CD4-positive, alpha-beta T cell treated with Interleukin-4 for 1 hour (primary cell): ENCODE measurements at regions not wholly inside any gene's neighbourhood (a gene's known extent, or its start where the extent isn't known, plus 50 kb on each side); places are given as distances from the start of the nearest gene placed in this dataset.

Experiments
- DNase-seq, 2 donors: peaks; one replicate each; pipeline ENCODE4 v3.0.0-alpha.2; 2020 to 2022

GRCh38 chr20:60453388-60454246 lies 495.4 kb downstream of the CDH26 start:
- no peak for DNase-seq

GRCh38 chr20:60454491-60454890 lies 496.3 kb downstream of the CDH26 start:
- DNase-seq, result no peak

DNA sequence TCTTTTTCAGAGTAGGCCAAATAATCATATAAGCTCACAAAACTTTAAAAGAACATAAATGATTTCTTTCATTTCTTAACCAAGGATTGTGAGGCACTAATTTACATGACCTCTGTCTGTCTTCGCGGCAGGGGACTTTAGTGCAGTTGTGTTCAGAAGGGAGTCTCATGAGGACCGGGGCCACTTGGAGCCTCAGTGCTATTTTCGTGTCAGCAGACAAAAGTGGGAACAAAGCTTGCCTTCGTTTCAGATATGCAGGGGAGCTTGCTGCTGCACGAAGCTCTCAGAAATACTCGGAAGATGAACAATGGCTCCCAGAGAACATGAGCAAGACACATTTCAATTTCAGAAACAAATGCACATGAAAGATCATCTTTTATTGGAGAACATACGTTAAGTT lies 497.0 kb downstream of the CDH26 start:
- DNase-seq, result no peak

- no peak for DNase-seq
Measured at GRCh38 chr20:60459212-60459611, 501.0 kb downstream of the CDH26 start.

DNA sequence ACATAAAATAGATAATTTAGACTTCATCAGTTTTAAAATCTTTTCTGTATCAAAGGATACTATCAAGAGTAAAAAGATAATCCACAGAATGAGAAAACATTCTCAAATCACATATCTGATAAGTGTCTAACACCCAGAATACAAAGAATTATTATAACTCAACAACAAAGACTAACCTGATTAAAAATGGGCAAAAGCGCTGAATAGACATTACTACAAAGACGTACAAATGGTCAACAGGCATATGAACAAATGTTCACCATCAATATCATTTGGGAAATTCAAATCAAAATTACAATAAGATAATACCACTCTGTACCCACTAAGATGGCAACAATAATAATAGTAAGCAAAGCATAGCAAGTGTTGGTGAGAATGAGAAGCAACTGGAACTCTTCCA lies 503.8 kb downstream of the CDH26 start:
- no peak for DNase-seq

- no peak for DNase-seq
Measured at GRCh38 chr20:60463798-60464197, 505.6 kb downstream of the CDH26 start.

DNA sequence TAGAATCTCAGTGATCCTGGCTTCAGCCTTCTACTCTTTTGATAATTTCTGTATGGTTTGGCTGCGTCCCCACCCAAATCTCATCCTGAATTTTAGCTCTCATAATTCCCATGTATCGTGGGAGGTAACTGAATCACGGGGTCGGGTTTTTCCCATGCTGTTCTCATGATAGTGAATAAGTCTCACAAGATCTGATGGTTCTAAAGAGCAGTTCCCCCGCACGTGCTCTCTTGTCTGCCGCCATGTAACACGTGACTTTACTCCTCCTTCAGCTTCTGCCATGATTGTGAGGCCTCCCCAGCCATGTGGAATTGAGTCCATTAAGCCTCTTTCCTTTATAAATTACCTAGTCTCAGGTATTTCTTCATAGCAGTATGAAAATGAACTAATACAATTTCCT lies 507.2 kb downstream of the CDH26 start:
- DNase-seq, result no peak

DNA sequence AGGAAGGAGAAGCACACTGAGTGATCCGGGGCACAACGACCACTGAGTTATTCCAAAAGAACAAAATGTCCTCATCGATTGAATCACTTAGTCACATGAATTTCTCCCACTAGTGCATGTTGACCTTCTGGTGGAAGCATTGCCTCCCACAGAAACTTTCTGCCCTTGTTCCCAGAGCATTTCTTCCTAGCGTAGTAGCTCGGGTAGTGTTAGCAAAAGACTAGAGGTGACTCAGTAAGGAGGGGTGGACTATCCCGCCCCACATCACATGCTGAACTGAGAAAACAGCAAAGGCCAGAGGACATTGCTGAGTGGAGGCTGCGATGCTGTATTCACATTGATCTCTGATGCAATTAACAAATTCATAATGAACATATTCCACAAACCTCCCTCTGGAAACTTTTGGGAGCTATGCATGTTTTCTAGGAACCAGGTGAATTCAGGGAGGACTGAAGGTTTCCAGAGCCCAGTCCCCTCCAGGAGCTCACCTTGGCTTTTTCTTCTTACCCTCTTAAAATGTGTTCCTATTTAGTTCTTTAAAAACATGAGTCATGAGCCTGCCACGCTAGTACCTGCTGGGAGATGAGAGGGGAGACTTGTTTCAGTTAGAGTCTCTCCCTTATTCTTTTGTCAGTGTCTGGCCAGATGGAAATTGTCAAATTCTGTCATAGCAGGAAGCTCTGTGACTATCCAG lies 507.9 kb downstream of the CDH26 start:
- DNase-seq, result no peak

- no peak for DNase-seq
Measured at GRCh38 chr20:60466687-60467022, 508.4 kb downstream of the CDH26 start.

DNA sequence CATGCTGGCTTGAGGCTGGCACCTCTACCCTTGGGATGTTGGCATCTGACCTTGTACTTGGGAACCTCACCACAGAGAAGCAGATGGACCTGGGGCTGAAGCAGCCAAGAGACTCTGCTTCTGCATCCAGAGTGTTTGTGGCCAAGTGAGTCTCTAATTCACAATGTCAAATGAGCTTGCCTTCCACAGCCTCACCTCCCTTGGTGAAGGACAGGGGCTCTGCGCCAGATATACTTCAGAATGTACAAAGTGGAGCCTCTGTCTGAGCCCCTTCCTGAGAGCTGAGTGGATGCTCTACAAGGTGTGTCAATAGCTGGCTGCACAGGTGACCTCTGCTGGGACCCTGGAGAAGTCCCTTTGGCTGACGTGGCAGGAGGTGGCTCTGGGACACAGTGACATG lies 508.9 kb downstream of the CDH26 start:
- no peak for DNase-seq

GRCh38 chr20:60467771-60468170 lies 509.5 kb downstream of the CDH26 start:
- DNase-seq, result no peak

- no peak for DNase-seq
Measured at GRCh38 chr20:60469829-60470228, 511.6 kb downstream of the CDH26 start.

- DNase-seq, result no peak
Measured at GRCh38 chr20:60470366-60470765, 512.1 kb downstream of the CDH26 start.

GRCh38 chr20:60473211-60473610 lies 515.0 kb downstream of the CDH26 start:
- no peak for DNase-seq

DNA sequence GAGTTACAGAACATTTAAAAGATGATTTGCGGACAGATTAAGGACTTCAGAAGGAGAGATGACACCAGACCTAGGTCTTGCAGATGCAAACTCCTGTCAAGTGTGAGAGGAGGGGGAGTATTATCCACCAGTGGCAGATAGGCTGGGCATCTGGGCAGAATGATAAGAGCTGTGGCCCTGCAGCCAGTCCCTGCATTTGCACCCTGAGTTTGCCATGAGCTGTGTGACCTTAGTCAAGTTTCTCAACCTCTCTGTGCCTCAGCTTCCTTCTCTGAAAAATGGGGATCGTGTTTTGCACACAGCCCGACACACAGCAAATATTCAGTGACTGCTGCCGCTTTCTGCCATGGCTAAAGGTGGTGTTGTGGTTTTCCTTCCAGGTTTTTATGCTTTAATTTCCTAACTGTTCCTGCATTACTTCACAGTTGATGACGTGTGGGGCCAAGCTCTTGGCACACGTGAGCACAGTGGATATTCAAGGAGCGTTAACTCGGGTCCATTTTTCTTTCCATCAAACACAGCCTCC lies 516.2 kb downstream of the CDH26 start:
- no peak for DNase-seq

DNA sequence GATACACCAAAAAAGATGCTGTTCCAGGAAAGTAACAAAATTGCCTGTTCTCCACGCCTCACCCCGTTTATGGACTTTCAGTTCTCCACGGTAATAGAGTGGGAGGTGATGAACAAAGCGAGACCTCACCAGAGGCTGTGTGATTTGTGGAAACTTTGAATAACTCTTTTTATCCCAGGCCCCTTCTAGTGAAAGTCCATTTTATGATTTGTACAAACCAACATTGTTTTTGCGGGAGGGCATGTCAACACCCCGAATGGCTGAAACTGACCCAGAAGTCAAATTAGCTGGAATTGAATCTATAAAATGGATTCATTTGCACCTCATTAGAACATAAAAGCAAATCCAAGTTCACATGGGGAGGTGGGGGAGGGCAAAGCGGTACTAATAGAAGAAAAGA lies 517.8 kb downstream of the CDH26 start:
- no peak for DNase-seq

DNA sequence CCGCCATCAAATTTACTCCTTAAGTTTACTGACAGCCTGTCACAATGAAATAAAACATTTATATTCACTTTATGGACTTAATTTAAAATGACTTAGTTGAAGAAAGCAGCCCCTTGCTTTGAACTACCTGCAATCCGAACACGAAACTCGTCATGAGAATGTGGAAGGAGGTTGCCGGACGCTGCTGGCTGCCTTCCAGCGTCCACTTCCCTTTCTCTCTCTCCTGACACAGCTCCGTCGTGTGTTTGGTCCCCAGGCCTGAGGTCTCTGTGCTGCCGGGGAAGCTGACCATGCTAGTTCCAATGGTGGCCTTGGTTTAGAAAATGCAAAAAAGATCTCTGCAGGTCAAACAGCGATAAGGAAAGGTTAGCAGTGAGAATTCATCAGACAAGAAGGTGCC lies 519.7 kb downstream of the CDH26 start:
- DNase-seq, result no peak

- no peak for DNase-seq
Measured at GRCh38 chr20:60478533-60478932, 520.3 kb downstream of the CDH26 start.

GRCh38 chr20:60480950-60481742 lies 522.9 kb downstream of the CDH26 start:
- no peak for DNase-seq

DNA sequence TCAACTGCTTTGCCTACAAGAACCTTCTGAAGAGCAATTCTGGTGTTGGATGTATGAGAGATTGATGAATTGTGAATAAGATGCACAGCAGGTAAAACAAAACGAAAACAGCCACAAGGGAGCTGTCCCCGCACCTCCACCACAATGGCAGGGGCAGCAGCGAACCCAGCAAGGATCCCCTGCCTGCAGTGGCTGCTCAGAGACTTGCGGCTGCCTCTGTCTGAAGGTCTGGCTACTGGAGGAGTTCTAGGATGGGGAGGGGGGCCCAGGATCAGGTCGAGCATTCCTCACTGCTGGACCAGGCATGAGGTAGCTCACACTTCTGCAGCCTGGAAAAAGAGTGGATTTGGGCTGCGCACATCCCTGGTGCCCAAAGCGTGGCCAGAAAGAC lies 523.5 kb downstream of the CDH26 start:
- no peak for DNase-seq

DNA sequence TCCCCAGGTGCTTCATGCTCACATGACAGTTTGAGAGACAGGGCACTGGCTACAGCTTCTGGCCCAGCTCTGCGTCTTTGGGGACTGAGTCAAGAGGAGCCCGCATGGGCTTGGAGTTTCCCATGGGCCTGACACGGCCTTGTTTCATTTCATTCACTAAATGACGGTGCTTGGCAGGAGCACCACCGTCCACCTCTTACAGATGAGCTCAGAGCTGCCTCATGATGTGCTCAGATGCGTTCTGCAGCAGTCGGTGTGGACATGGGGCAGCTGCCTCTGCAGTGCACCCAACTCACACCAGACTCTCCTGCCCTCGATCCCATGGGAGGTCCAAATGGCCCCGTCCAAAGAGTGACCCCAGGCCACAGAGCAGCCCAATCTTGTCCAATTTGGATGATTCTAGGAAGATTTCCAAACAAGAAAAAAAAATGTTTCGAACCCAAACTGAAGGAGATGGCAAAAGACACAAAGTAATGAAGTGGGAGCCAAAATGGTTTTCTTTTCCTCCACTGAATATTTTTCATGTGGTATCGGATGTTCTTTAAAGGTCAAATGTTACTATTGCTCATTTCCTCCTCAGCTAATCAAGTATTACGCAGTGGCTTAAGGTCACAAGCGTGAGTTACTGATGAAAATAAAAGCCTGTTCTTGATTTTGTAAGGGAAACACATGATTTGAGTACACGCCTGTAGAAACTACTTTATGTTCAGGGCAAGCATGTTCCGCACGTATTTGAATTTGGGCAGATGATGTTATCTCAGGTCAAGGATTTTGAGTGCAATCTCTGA lies 524.2 kb downstream of the CDH26 start:
- no peak for DNase-seq

GRCh38 chr20:60483371-60483770 lies 525.1 kb downstream of the CDH26 start:
- DNase-seq, result no peak

GRCh38 chr20:60484316-60484715 lies 526.1 kb downstream of the CDH26 start:
- DNase-seq, result no peak
